ENCODE measurements at regions not wholly inside any gene's neighbourhood (a gene's known extent, or its start where the extent isn't known, plus 50 kb on each side); places are given as distances from the start of the nearest gene placed in this dataset.
"Not testable (repeated sequence)": the region's sequence is repeated elsewhere in the genome, so short reads cannot be mapped to it uniquely, and the experiment has no call there.

DNA sequence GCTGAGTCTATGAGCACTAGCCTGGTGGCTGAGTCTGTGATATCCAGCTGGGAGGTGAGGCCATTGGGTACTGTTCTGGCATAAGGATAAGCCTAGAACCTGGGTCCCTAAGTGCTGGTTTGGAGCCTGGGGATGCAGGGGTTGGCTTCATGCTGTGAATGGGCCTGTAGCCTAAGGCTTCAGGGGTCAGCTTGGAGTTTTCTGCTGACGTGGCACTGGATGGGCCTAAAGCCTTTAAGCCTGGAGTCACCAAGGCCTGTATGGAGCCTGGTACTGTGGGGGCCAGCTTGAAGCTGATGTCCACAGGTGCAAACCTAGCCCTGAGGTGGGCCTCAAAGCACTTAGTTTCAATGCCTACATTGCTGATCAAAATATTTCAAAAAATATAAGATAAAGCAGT is 979.6 kb upstream of the POU3F4 start:
- no peak for DNase-seq (ENCODE audit: low read depth, low spot score)
- no peak overlapping the region for H3K27ac ChIP-seq

- H3K27ac ChIP-seq, result no peak overlapping the region
- no peak for DNase-seq (ENCODE audit: low read depth, low spot score)
Measured at GRCh38 chrX:82534086-82534597, 973.9 kb upstream of the POU3F4 start.

- DNase-seq (ENCODE audit: low read depth, low spot score); H3K27ac ChIP-seq: not testable (repeated sequence)
Measured at GRCh38 chrX:82537205-82537604, 970.9 kb upstream of the POU3F4 start.

- H3K27ac ChIP-seq, result no peak overlapping the region
- DNase-seq (ENCODE audit: low read depth, low spot score), result no peak
Measured at GRCh38 chrX:82541822-82542221, 966.3 kb upstream of the POU3F4 start.

DNA sequence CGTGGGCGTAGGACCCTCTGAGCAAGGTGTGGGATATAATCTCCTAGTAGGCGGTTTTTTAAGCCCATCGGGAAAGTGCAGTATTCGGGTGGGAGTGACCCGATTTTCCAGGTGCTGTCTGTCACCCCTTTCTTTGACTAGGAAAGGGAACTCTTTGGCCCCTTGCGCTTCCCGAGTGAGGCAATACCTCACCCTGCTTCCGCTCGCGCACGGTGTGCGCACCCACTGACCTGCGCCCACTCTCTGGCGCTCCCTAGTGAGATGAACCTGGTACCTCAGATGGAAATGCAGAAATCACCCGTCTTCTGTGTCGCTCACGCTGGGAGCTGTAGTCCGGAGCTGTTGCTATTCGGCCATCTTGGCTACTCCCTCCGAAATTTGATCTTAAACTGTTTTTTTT is 955.9 kb upstream of the POU3F4 start:
- DNase-seq (ENCODE audit: low read depth, low spot score); H3K27ac ChIP-seq: not testable (repeated sequence)

- no peak for DNase-seq (ENCODE audit: low read depth, low spot score)
- no peak overlapping the region for H3K27ac ChIP-seq
Measured at GRCh38 chrX:82556588-82556987, 951.5 kb upstream of the POU3F4 start.

DNA sequence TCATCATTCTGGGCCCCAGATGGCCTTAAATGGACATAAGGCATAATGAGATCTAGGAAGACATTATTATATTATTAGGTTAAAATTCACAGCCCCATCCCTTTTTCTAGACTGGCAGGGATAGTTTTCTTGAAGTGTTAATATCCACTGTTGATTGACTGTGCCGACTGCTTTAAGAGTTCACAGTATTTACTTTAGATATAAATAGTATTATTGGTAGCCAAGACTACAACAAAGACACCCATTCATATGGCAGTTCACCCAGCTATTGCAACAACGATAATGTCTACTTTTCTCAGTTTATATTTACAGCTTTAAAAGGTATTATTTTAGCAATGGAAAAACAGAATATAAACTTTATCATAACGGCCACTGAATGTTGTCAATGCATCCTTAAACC is 922.2 kb upstream of the POU3F4 start:
- no peak for DNase-seq (ENCODE audit: low read depth, low spot score)
- no peak overlapping the region for H3K27ac ChIP-seq

- no peak for DNase-seq (ENCODE audit: low read depth, low spot score)
- peak overlapping the region; percentile 66 for H3K27ac ChIP-seq
Measured at GRCh38 chrX:82589410-82589809, 918.7 kb upstream of the POU3F4 start.

GRCh38 chrX:82591421-82591820 is 916.7 kb upstream of the POU3F4 start:
- DNase-seq (ENCODE audit: low read depth, low spot score), result no peak
- H3K27ac ChIP-seq, result no peak overlapping the region

- H3K27ac ChIP-seq, result no peak overlapping the region
- no peak for DNase-seq (ENCODE audit: low read depth, low spot score)
Measured at GRCh38 chrX:82626978-82627377, 881.1 kb upstream of the POU3F4 start.

- DNase-seq (ENCODE audit: low read depth, low spot score), result no peak
- H3K27ac ChIP-seq, result no peak overlapping the region
Measured at GRCh38 chrX:82627568-82627967, 880.5 kb upstream of the POU3F4 start.

DNA sequence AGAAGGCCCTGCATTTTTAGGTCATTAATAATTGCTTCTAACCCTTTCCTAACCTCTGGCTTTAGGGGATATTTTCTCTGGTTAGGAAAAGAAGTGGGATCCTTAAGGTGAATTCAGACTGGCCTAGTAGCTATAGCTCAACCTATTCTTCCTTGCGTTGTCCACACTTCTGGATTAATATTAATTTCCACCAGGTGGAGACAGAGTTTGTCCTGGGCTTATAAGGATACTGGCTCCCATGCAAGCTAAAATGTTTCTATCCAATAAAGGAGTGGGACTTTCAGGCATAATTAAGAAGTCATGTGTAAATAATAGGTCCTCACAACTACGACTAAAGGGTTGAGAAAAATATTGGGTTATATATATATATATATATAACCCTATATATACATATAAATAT is 860.0 kb upstream of the POU3F4 start:
- no peak overlapping the region for H3K27ac ChIP-seq
- DNase-seq (ENCODE audit: low read depth, low spot score), result no peak

GRCh38 chrX:82649645-82650044 is 858.4 kb upstream of the POU3F4 start:
- H3K27ac ChIP-seq, result no peak overlapping the region
- DNase-seq (ENCODE audit: low read depth, low spot score), result no peak

DNA sequence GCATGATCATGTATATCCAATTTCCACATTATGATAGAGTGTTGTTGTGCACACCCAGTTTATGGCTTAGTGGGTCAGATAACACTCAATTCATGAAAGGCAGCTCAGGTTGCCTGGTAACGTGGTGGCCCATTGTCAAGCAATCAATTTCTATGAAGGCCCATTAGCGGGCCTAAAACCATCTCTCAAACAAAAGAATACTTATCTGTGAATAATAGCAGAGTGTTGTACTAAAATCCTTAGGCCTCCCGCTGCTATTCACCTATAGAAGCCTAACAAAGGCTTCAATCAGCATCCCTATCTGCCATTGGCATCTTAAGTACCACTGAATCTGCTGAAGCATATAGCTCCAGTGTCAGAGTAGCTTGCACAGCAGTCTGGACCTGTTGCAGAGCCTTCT is 849.6 kb upstream of the POU3F4 start:
- H3K27ac ChIP-seq, result no peak overlapping the region
- DNase-seq (ENCODE audit: low read depth, low spot score), result no peak

- no peak overlapping the region for H3K27ac ChIP-seq
- no peak for DNase-seq (ENCODE audit: low read depth, low spot score)
Measured at GRCh38 chrX:82666355-82666754, 841.7 kb upstream of the POU3F4 start.

- no peak for DNase-seq (ENCODE audit: low read depth, low spot score)
- no peak overlapping the region for H3K27ac ChIP-seq
Measured at GRCh38 chrX:82675104-82675503, 833.0 kb upstream of the POU3F4 start.

DNA sequence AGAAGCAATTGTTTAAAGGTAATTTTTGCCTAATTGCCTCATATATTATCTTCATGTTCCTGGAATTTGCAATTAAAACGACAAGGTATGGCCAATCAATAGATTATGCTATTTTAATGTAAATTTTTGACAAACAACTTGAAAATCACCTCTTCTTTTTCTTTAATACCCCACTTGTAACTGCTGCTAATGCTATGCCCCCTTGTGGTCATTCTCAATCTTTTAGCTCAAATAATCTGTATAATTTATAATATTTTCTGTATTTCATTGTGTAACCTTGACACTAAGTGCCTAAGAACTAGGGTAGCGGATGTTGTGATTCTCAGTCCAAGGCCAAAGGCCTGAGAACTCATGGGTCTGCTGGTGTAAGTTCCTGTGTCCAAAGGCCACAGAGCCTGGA is 831.7 kb upstream of the POU3F4 start:
- no peak for DNase-seq (ENCODE audit: low read depth, low spot score)

DNA sequence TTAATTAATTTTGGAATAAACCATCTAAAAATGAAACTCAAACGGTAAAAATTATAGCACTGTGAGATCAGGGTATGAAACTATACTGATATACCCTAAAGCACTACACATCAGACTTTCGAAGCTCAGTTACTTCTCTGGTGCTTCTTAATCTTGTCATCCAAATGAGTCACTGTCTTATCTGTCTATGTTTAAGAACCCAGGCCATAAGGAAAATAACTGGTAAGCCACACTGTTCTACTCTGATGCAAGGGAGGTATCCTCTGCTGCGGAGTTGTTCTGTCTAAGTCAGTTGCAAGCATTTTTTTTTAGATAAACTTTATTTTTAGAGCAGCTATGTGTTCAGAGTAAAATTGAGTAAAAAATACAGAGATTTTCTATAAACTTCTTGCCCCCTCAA is 830.8 kb upstream of the POU3F4 start:
- no peak overlapping the region for H3K27ac ChIP-seq
- DNase-seq (ENCODE audit: low read depth, low spot score), result no peak

More for the DNA sequence above, 831.7 kb upstream of the POU3F4 start:
- no peak overlapping the region for H3K27ac ChIP-seq

DNA sequence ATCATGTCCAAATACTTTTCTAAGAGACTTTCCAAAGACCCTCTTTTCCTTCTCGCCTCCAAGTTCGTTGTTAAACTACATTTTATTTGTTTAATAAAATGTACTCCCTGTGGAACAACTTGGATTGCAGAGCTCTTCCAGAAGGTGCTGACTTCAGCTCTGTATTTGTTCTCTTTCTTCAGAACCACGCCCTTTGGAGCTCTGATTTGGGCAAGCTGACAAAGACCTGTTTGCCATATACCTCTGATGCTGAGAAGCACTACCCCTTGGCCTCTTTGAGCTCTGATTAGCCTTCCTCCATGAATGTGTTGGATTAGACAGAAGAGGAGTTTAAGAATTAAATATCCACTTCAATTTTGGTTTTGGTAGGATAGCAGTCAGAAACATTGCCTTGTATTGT is 815.1 kb upstream of the POU3F4 start:
- H3K27ac ChIP-seq, result no peak overlapping the region
- DNase-seq (ENCODE audit: low read depth, low spot score), result no peak

DNA sequence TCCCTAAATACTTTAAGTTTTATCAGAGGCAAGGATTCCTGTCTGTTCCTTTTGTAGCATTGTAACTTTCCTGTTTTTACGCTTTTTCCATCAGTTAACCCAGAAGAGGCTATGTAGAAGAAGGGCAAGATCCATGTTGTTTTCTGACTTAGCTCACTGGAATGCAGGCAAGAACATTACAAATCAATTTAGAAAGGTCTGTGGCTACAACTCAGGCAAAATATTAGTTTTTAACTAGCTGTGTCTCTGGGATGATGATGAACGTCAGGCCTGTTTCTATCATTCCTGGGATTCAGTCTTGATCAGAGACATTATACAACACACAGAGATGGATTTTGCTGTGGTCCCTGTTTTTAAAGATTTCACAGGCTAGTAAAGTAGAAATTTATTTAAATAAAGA is 813.0 kb upstream of the POU3F4 start:
- DNase-seq (ENCODE audit: low read depth, low spot score), result no peak
- H3K27ac ChIP-seq, result no peak overlapping the region

DNA sequence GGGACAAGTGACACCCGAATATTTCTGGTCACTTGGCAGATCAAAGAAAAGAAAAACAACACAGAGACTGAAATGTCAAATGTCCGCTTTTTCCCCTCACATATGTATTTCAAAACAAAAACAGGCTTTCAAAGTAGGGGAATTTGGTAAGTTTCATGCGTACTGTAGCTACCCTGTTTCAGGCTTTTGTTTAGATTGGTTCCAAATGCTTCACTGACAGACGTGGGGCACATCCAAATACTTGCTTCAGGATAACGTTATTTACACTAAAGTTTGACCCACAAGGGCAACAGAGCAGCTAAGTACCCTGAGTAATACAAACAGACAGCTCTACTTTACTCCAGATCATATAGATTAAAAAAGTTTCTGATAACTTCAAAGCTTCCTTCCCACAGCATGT is 804.5 kb upstream of the POU3F4 start:
- no peak overlapping the region for H3K27ac ChIP-seq
- DNase-seq (ENCODE audit: low read depth, low spot score), result no peak

- H3K27ac ChIP-seq, result no peak overlapping the region
- DNase-seq (ENCODE audit: low read depth, low spot score), result no peak
Measured at GRCh38 chrX:82711457-82711856, 796.6 kb upstream of the POU3F4 start.

GRCh38 chrX:82721891-82722290 is 786.2 kb upstream of the POU3F4 start:
- DNase-seq (ENCODE audit: low read depth, low spot score), result no peak
- no peak overlapping the region for H3K27ac ChIP-seq

All from epithelial cell of prostate (primary cell).